PC-3 (cell line): ENCODE measurements at regions not wholly inside any gene's neighbourhood (a gene's known extent, or its start where the extent isn't known, plus 50 kb on each side); places are given as distances from the start of the nearest gene placed in this dataset.

Experiments used
- ATAC-seq: fragments of 200-7000 bp; cut with Tn5 transposase; 2 replicates; pipeline ENCODE4 v1.9.1; 2020; ENCODE audit warnings: mild to moderate bottlenecking, moderate library complexity
- BruUV-seq: library from RNA; stranded (reverse); fragments of 400-500 nt; replicated peaks from 2 replicates; lab custom pipeline; 2021; lab: Mats Ljungman, UMichigan
- CTCF ChIA-PET: fragments of 300-600 bp; sonication (Branson Sonifier 250); formaldehyde crosslinking; loops from one replicate; lab custom pipeline; 2022; ENCODE audit warnings: antibody characterized with exemption; lab: Charles Lee
- POLR2A ChIA-PET: fragments of 300-600 bp; sonication (Branson Sonifier 250); formaldehyde crosslinking; loops from one replicate; lab custom pipeline; 2022; ENCODE audit warnings: antibody characterized with exemption; ENCODE audit not compliant: unreplicated experiment; lab: Charles Lee
- DNase-seq: peaks from one replicate; pipeline ENCODE4 v3.0.0-alpha.2; 2015
- H2AFZ ChIP-seq: fragments of 300-600 bp; sonication (generic); 2 replicates; pipeline ENCODE4 v1.6.0; 2016; ENCODE audit warnings: antibody characterized with exemption, low read length
- H3F3A ChIP-seq: fragments of 300-600 bp; sonication (generic); one replicate; pipeline ENCODE4 v1.6.0; 2017; ENCODE audit warnings: antibody characterized with exemption, low read length, control low read depth, mild to moderate bottlenecking; ENCODE audit not compliant: unreplicated experiment
- H3K27ac ChIP-seq: fragments of 300-600 bp; sonication (generic); 2 replicates; pipeline ENCODE4 v1.5.1; 2016; ENCODE audit warnings: mild to moderate bottlenecking, low read length
- H3K27me3 ChIP-seq: fragments of 300-600 bp; sonication (generic); 2 replicates; pipeline ENCODE4 v1.6.1; 2016; ENCODE audit warnings: low read length, mixed read lengths
- H3K36me3 ChIP-seq: fragments of 300-600 bp; sonication (generic); 2 replicates; pipeline ENCODE4 v1.6.1; 2016; ENCODE audit warnings: low read depth, mixed run types, low read length, mixed read lengths
- H3K4me1 ChIP-seq: fragments of 300-600 bp; sonication (generic); 2 replicates; pipeline ENCODE4 v1.5.1; 2016; ENCODE audit warnings: low read length; ENCODE audit not compliant: insufficient read depth
- H3K4me2 ChIP-seq: fragments of 300-600 bp; sonication (generic); 2 replicates; pipeline ENCODE4 v1.6.0; 2016; ENCODE audit warnings: low read length
- H3K4me3 ChIP-seq: fragments of 300-600 bp; sonication (generic); 2 replicates; pipeline ENCODE4 v1.5.1; 2016; ENCODE audit warnings: mild to moderate bottlenecking, low read length, mixed read lengths
- H3K79me2 ChIP-seq: fragments of 300-600 bp; sonication (generic); 2 replicates; pipeline ENCODE4 v1.6.1; 2017; ENCODE audit warnings: low read length, mixed read lengths
- H3K9ac ChIP-seq: fragments of 300-600 bp; sonication (generic); 2 replicates; pipeline ENCODE4 v1.6.0; 2016; ENCODE audit warnings: mild to moderate bottlenecking, low read length
- H3K9me2 ChIP-seq: fragments of 300-600 bp; sonication (generic); replicated peaks from 2 replicates; pipeline ENCODE4 v1.6.1; 2016; ENCODE audit warnings: mixed run types, low read length, mixed read lengths
- H3K9me3 ChIP-seq: fragments of 300-600 bp; sonication (generic); 2 replicates; pipeline ENCODE4 v1.6.1; 2016; ENCODE audit warnings: low read length, mixed read lengths
- H4K20me1 ChIP-seq: fragments of 300-600 bp; sonication (generic); 2 replicates; pipeline ENCODE4 v1.6.1; 2016; ENCODE audit warnings: low read length, mixed read lengths
- EZH2 ChIP-seq: fragments of 300-600 bp; sonication (generic); IDR thresholded peaks from one replicate; pipeline ENCODE4 v1.6.1; 2017; ENCODE audit warnings: antibody characterized with exemption, mild to moderate bottlenecking, low read length; ENCODE audit not compliant: unreplicated experiment
- EZH2phosphoT487 ChIP-seq: fragments of 300-600 bp; sonication (generic); IDR thresholded peaks from 2 replicates; pipeline ENCODE4 v1.6.1; 2018; ENCODE audit warnings: mild to moderate bottlenecking, antibody characterized with exemption, low read length, borderline replicate concordance
- intact Hi-C: fragments of 100-400 bp; cut with micrococcal nuclease; formaldehyde crosslinking; loops from 2 replicates; pipeline ENCODE4 v1.9.0; 2023
- TF ChIP-seq, protein P1 (sequence below): fragments of 300-600 bp; sonication (generic); conservative IDR thresholded peaks from 2 replicates; pipeline ENCODE4 v1.5.1; 2017; ENCODE audit warnings: antibody characterized with exemption, low read depth, mild to moderate bottlenecking, low read length

DNA sequence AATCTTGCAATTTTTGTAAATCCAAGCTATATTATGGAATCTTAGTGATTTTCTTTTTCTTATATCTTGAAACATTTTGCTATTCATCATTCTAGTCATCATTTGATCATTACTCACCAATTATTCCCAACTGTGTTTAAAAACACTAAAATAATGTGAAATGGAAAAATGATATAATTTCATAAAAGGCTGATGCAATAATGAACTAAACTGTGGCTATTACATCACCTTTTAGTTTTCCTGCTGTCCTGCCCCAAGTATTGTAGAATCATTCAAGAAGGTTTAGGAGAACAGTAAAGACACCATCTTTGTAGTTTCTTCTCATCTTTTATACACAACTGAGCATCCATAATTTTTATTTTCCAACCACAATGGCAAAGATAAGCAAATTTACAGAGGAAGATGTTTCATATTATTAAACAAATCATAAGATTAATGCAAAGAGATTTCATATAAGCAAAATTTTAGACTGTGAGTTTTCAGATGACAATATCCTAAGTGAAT, 431.0 kb upstream of the SLC30A5 start:
- no peaks in the 10 kb centered on the region for H3K27me3 ChIP-seq
- H3K4me3 ChIP-seq, result no peak overlapping the region
- no peaks in the 10 kb centered on the region for H3K9me2 ChIP-seq
- ChIA-PET POLR2A (no interaction called here), CTCF (no interaction called here)
- no peak overlapping the region for H3K27ac ChIP-seq
- H3K36me3 ChIP-seq, result no peaks in the 10 kb centered on the region
- H3K4me2 ChIP-seq, result no peak overlapping the region
- no peaks in the 10 kb centered on the region for H3K4me1 ChIP-seq
- TF ChIP-seq EZH2, result no peak
- TF ChIP-seq, protein P1, sequence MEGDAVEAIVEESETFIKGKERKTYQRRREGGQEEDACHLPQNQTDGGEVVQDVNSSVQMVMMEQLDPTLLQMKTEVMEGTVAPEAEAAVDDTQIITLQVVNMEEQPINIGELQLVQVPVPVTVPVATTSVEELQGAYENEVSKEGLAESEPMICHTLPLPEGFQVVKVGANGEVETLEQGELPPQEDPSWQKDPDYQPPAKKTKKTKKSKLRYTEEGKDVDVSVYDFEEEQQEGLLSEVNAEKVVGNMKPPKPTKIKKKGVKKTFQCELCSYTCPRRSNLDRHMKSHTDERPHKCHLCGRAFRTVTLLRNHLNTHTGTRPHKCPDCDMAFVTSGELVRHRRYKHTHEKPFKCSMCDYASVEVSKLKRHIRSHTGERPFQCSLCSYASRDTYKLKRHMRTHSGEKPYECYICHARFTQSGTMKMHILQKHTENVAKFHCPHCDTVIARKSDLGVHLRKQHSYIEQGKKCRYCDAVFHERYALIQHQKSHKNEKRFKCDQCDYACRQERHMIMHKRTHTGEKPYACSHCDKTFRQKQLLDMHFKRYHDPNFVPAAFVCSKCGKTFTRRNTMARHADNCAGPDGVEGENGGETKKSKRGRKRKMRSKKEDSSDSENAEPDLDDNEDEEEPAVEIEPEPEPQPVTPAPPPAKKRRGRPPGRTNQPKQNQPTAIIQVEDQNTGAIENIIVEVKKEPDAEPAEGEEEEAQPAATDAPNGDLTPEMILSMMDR, result no peak
- no peak for TF ChIP-seq EZH2phosphoT487
- no peak for DNase-seq
- H2AFZ ChIP-seq, result no peak overlapping the region
- no peaks in the 10 kb centered on the region for H4K20me1 ChIP-seq
- intact Hi-C loops, result no loop called here
- no peak overlapping the region for H3K9ac ChIP-seq
- no peaks in the 10 kb centered on the region for H3K9me3 ChIP-seq
- no peak for ATAC-seq
- no TSS peak for BruUV-seq
- no peaks in the 10 kb centered on the region for H3K79me2 ChIP-seq
- H3F3A ChIP-seq, result no peaks in the 10 kb centered on the region

- H3K4me3 ChIP-seq, result no peak overlapping the region
- no TSS peak for BruUV-seq
Measured at GRCh38 chr5:68669864-68670575, 423.8 kb upstream of the SLC30A5 start.

More at GRCh38 chr5:68669864-68670575, 423.8 kb upstream of the SLC30A5 start:
- ChIA-PET POLR2A (no interaction called here), CTCF (no interaction called here)
- no peaks in the 10 kb centered on the region for H3F3A ChIP-seq
- no peaks in the 10 kb centered on the region for H4K20me1 ChIP-seq
- no peaks in the 10 kb centered on the region for H3K9me2 ChIP-seq
- H3K79me2 ChIP-seq, result no peaks in the 10 kb centered on the region
- TF ChIP-seq EZH2, result no peak
- TF ChIP-seq, protein P1, result no peak
- TF ChIP-seq EZH2phosphoT487, result no peak
- H3K27me3 ChIP-seq, result peaks cover 6% of the 10 kb centered on the region; the same call in 1 of the 2 replicates
- H3K36me3 ChIP-seq, result no peaks in the 10 kb centered on the region
- H3K4me1 ChIP-seq, result no peaks in the 10 kb centered on the region
- H3K9me3 ChIP-seq, result no peaks in the 10 kb centered on the region
- intact Hi-C loops, result no loop called here
- no peak overlapping the region for H3K4me2 ChIP-seq
- no peak overlapping the region for H3K27ac ChIP-seq
- H2AFZ ChIP-seq, result no peak overlapping the region
- DNase-seq (no peak), ATAC-seq (no peak)
- H3K9ac ChIP-seq, result no peak overlapping the region
